Left ventricle myocardium inferior (tissue), 1 donor: ENCODE measurements at regions not wholly inside any gene's neighbourhood (a gene's known extent, or its start where the extent isn't known, plus 50 kb on each side); places are given as distances from the start of the nearest gene placed in this dataset.
A peak's percentile ranks its signal among the peaks of the same experiment; 100 is the strongest.

ENCODE experiments used
- DNase-seq: peaks from one replicate; pipeline ENCODE4 v3.0.0-alpha.2; 2020
- H3K27ac ChIP-seq: fragments of 200-600 bp; replicated peaks from 2 replicates; pipeline ENCODE4 v1.8.0; 2021
- H3K27me3 ChIP-seq: fragments of 200-600 bp; 2 replicates; pipeline ENCODE4 v1.8.0; 2021; ENCODE audit warnings: low read depth
- H3K36me3 ChIP-seq: fragments of 200-600 bp; 2 replicates; pipeline ENCODE4 v1.8.0; 2021
- H3K4me1 ChIP-seq: fragments of 200-600 bp; 2 replicates; pipeline ENCODE4 v1.8.0; 2021
- H3K4me3 ChIP-seq: fragments of 200-600 bp; 2 replicates; pipeline ENCODE4 v1.8.0; 2021; ENCODE audit warnings: mild to moderate bottlenecking, moderate library complexity
- H3K9me3 ChIP-seq: fragments of 200-600 bp; replicated peaks from 2 replicates; pipeline ENCODE4 v1.8.0; 2021
- CTCF ChIP-seq: fragments of 200-600 bp; IDR thresholded peaks from 2 replicates; pipeline ENCODE4 v1.8.0; 2021; ENCODE audit warnings: antibody characterized with exemption, mild to moderate bottlenecking, borderline replicate concordance
- intact Hi-C: fragments of 100-400 bp; cut with micrococcal nuclease; formaldehyde crosslinking; loops from one replicate; pipeline ENCODE4 v1.11.0; 2022
- donor health status: DM: no; HTN: yes; CAD: no; lungs with severe emphysema.

GRCh38 chr1:96964761-96965160, 243.2 kb downstream of the PTBP2 start:
- Histone ChIP-seq H3K27ac (no peak overlapping the region), H3K4me3 (no peak overlapping the region), H3K4me1 (no peaks in the 10 kb centered on the region), H3K27me3 (peaks cover 31% of the 10 kb centered on the region), H3K36me3 (no peaks in the 10 kb centered on the region), H3K9me3 (no peaks in the 10 kb centered on the region)
- intact Hi-C loops, result loop anchor here (5.0 kb wide), 1 partner anchor 1088 kb away; no protein-coding TSS in a partner anchor
- DNase-seq, result no peak
- no peak for TF ChIP-seq CTCF

GRCh38 chr1:96966536-96967138, 245.1 kb downstream of the PTBP2 start:
- peak; percentile 96 for TF ChIP-seq CTCF
- no peak overlapping the region for H3K4me3 ChIP-seq
- intact Hi-C loops, result loop anchor here (5.0 kb wide), 1 partner anchor 1086 kb away; no protein-coding TSS in a partner anchor
- no peaks in the 10 kb centered on the region for H3K9me3 ChIP-seq
- no peaks in the 10 kb centered on the region for H3K4me1 ChIP-seq
- no peak overlapping the region for H3K27ac ChIP-seq
- peak; percentile 69 for DNase-seq
- peaks cover 50% of the 10 kb centered on the region for H3K27me3 ChIP-seq
- no peaks in the 10 kb centered on the region for H3K36me3 ChIP-seq

GRCh38 chr1:96967311-96967710, 245.7 kb downstream of the PTBP2 start:
- Histone ChIP-seq H3K27ac (no peak overlapping the region), H3K4me1 (no peaks in the 10 kb centered on the region), H3K9me3 (no peaks in the 10 kb centered on the region), H3K27me3 (peaks cover 57% of the 10 kb centered on the region), H3K36me3 (no peaks in the 10 kb centered on the region), H3K4me3 (no peak overlapping the region)
- TF ChIP-seq CTCF, result no peak
- intact Hi-C loops, result loop anchor here (5.0 kb wide), 1 partner anchor 1085 kb away; no protein-coding TSS in a partner anchor
- no peak for DNase-seq

- Histone ChIP-seq H3K9me3 (no peaks in the 10 kb centered on the region), H3K4me3 (no peak overlapping the region), H3K36me3 (no peaks in the 10 kb centered on the region), H3K27ac (no peak overlapping the region), H3K4me1 (no peaks in the 10 kb centered on the region), H3K27me3 (peaks cover 63% of the 10 kb centered on the region)
- intact Hi-C loops, result loop anchor here (5.0 kb wide), 1 partner anchor 1084 kb away; no protein-coding TSS in a partner anchor
- TF ChIP-seq CTCF, result no peak
- DNase-seq, result no peak
These were observed 247.0 kb downstream of the PTBP2 start for GRCh38 chr1:96968541-96968940.

GRCh38 chr1:96968983-96969382, 247.4 kb downstream of the PTBP2 start:
- Histone ChIP-seq H3K36me3 (no peaks in the 10 kb centered on the region), H3K4me3 (no peak overlapping the region), H3K27ac (no peak overlapping the region), H3K9me3 (no peaks in the 10 kb centered on the region), H3K27me3 (peaks cover 67% of the 10 kb centered on the region), H3K4me1 (no peaks in the 10 kb centered on the region)
- intact Hi-C loops, result loop anchor here (5.0 kb wide), 1 partner anchor 1083 kb away; no protein-coding TSS in a partner anchor
- no peak for TF ChIP-seq CTCF
- DNase-seq, result no peak
